ENCODE measurements at regions not wholly inside any gene's neighbourhood (a gene's known extent, or its start where the extent isn't known, plus 50 kb on each side); places are given as distances from the start of the nearest gene placed in this dataset.

GRCh38 chr5:67681703-67682102, 485.1 kb upstream of the CD180 start:
- no peaks in the 10 kb centered on the region for H3K27me3 ChIP-seq (ENCODE audit: control insufficient read depth, insufficient read depth, low read length)
- no peaks in the 10 kb centered on the region for H3K36me3 ChIP-seq (ENCODE audit: control insufficient read depth in 2 of 3, insufficient read depth in 3 of 3, low read length in 3 of 3)
- TF ChIP-seq CTCF (IDR thresholded peaks at IDR 0.05; ENCODE audit: borderline replicate concordance, extremely low read depth, insufficient read depth) = no peak
- intact Hi-C loops (cut with DNase I) = no loop called here
- FAIRE-seq (no peak), DNase-seq (no peak)
- H3K4me3 ChIP-seq (ENCODE audit: low read length in 3 of 3) = no peak overlapping the region
- no peaks in the 10 kb centered on the region for H3K4me1 ChIP-seq (ENCODE audit: control insufficient read depth in 2 of 3, insufficient read depth in 2 of 3, low read depth in 1 of 3, low read length in 3 of 3)
- H3K27ac ChIP-seq (ENCODE audit: low read depth in 2 of 2, low read length in 2 of 2) = no peak overlapping the region
- H3K9ac ChIP-seq (ENCODE audit: low read length in 3 of 3) = no peak overlapping the region
- no peaks in the 10 kb centered on the region for H3K9me3 ChIP-seq (ENCODE audit: control insufficient read depth in 2 of 3, insufficient read depth in 1 of 3, low read length in 3 of 3)

- FAIRE-seq = no peak
- Histone ChIP-seq H3K27ac (ENCODE audit: low read depth in 2 of 2, low read length in 2 of 2) (no peak overlapping the region), H3K27me3 (ENCODE audit: control insufficient read depth, insufficient read depth, low read length) (no peaks in the 10 kb centered on the region), H3K9me3 (ENCODE audit: control insufficient read depth in 2 of 3, insufficient read depth in 1 of 3, low read length in 3 of 3) (no peaks in the 10 kb centered on the region), H3K4me1 (ENCODE audit: control insufficient read depth in 2 of 3, insufficient read depth in 2 of 3, low read depth in 1 of 3, low read length in 3 of 3) (no peaks in the 10 kb centered on the region), H3K4me3 (ENCODE audit: low read length in 3 of 3) (no peak overlapping the region), H3K9ac (ENCODE audit: low read length in 3 of 3) (no peak overlapping the region), H3K36me3 (ENCODE audit: control insufficient read depth in 2 of 3, insufficient read depth in 3 of 3, low read length in 3 of 3) (no peaks in the 10 kb centered on the region)
- no peak for DNase-seq
- no peak for TF ChIP-seq CTCF (IDR thresholded peaks at IDR 0.05; ENCODE audit: borderline replicate concordance, extremely low read depth, insufficient read depth)
- intact Hi-C loops (cut with DNase I) = no loop called here
Observed at GRCh38 chr5:67680099-67680498, 483.5 kb upstream of the CD180 start.

GRCh38 chr5:67679184-67679841, 482.7 kb upstream of the CD180 start:
- Histone ChIP-seq H3K4me1 (ENCODE audit: control insufficient read depth in 2 of 3, insufficient read depth in 2 of 3, low read depth in 1 of 3, low read length in 3 of 3) (no peaks in the 10 kb centered on the region), H3K9me3 (ENCODE audit: control insufficient read depth in 2 of 3, insufficient read depth in 1 of 3, low read length in 3 of 3) (no peaks in the 10 kb centered on the region), H3K36me3 (ENCODE audit: control insufficient read depth in 2 of 3, insufficient read depth in 3 of 3, low read length in 3 of 3) (no peaks in the 10 kb centered on the region), H3K9ac (ENCODE audit: low read length in 3 of 3) (no peak overlapping the region), H3K27ac (ENCODE audit: low read depth in 2 of 2, low read length in 2 of 2) (no peak overlapping the region), H3K4me3 (ENCODE audit: low read length in 3 of 3) (no peak overlapping the region), H3K27me3 (ENCODE audit: control insufficient read depth, insufficient read depth, low read length) (no peaks in the 10 kb centered on the region)
- DNase-seq (no peak), FAIRE-seq (no peak)
- intact Hi-C loops (cut with DNase I) = no loop called here
- TF ChIP-seq CTCF (IDR thresholded peaks at IDR 0.05; ENCODE audit: borderline replicate concordance, extremely low read depth, insufficient read depth) = no peak

GRCh38 chr5:67678594-67678993, 482.0 kb upstream of the CD180 start:
- DNase-seq (no peak), FAIRE-seq (no peak)
- intact Hi-C loops (cut with DNase I) = no loop called here
- Histone ChIP-seq H3K4me1 (ENCODE audit: control insufficient read depth in 2 of 3, insufficient read depth in 2 of 3, low read depth in 1 of 3, low read length in 3 of 3) (no peaks in the 10 kb centered on the region), H3K9ac (ENCODE audit: low read length in 3 of 3) (no peak overlapping the region), H3K36me3 (ENCODE audit: control insufficient read depth in 2 of 3, insufficient read depth in 3 of 3, low read length in 3 of 3) (no peaks in the 10 kb centered on the region), H3K9me3 (ENCODE audit: control insufficient read depth in 2 of 3, insufficient read depth in 1 of 3, low read length in 3 of 3) (no peaks in the 10 kb centered on the region), H3K27ac (ENCODE audit: low read depth in 2 of 2, low read length in 2 of 2) (no peak overlapping the region), H3K4me3 (ENCODE audit: low read length in 3 of 3) (no peak overlapping the region), H3K27me3 (ENCODE audit: control insufficient read depth, insufficient read depth, low read length) (no peaks in the 10 kb centered on the region)
- no peak for TF ChIP-seq CTCF (IDR thresholded peaks at IDR 0.05; ENCODE audit: borderline replicate concordance, extremely low read depth, insufficient read depth)

Measured in kidney (tissue), 13 donors.